HepG2 (cell line): ENCODE measurements at regions not wholly inside any gene's neighbourhood (a gene's known extent, or its start where the extent isn't known, plus 50 kb on each side); places are given as distances from the start of the nearest gene placed in this dataset.
A peak's percentile ranks its signal among the peaks of the same experiment; 100 is the strongest.

Source experiments
- AHR ChIP-seq: IDR thresholded peaks from 2 replicates; pipeline ENCODE4 v1.6.1; 2018; ENCODE audit warnings: missing genetic modification reagents, missing compliant biosample characterization
- FOXA1 ChIP-seq, 2 experiments: fragments of 450-650 bp in 1 of 2; sonication (generic) in 1 of 2; formaldehyde crosslinking in 1 of 2; IDR thresholded peaks; 2 replicates each; pipeline versions ENCODE4 v1.4.0 to v1.6.1; 2016 to 2020; ENCODE audit warnings: missing genetic modification reagents in 1 of 2
- HNF4G ChIP-seq, 2 experiments: sonication (generic) in 1 of 2; formaldehyde crosslinking in 1 of 2; IDR thresholded peaks; 2 replicates each; pipeline versions ENCODE4 v1.4.0 to v1.6.1; 2011 to 2020; ENCODE audit warnings: borderline replicate concordance in 2 of 2, low read depth in 2 of 2, mild to moderate bottlenecking in 2 of 2, low read length in 1 of 2, missing genetic modification reagents in 1 of 2, moderate library complexity in 1 of 2
- JARID2 ChIP-seq: sonication (generic); formaldehyde crosslinking; IDR thresholded peaks from 2 replicates; pipeline ENCODE4 v1.8.1; 2023; ENCODE audit warnings: missing genetic modification reagents, inconsistent platforms; ENCODE audit not compliant: insufficient replicate concordance
- KDM5A ChIP-seq: fragments of 200-600 bp; sonication (generic); IDR thresholded peaks from 2 replicates; pipeline ENCODE4 v1.7.0; 2018; ENCODE audit warnings: antibody characterized with exemption, mild to moderate bottlenecking, low read length, borderline replicate concordance
- KMT2B ChIP-seq: IDR thresholded peaks from 2 replicates; pipeline ENCODE4 v1.6.1; 2016; ENCODE audit warnings: missing genetic modification reagents, missing compliant biosample characterization
- PHF20 ChIP-seq: sonication (generic); formaldehyde crosslinking; IDR thresholded peaks from 2 replicates; pipeline ENCODE4 v1.5.0; 2020; ENCODE audit warnings: mild to moderate bottlenecking, missing genetic modification reagents
- PITX1 ChIP-seq: sonication (generic); formaldehyde crosslinking; IDR thresholded peaks from 2 replicates; pipeline ENCODE4 v1.5.1; 2020; ENCODE audit warnings: mild to moderate bottlenecking, missing genetic modification reagents
- SRSF4 ChIP-seq: fragments of 200-400 bp; formaldehyde crosslinking; IDR thresholded peaks from one replicate; pipeline ENCODE4 v1.6.1; 2018; ENCODE audit warnings: mild to moderate bottlenecking, low read depth, low read length, moderate library complexity; ENCODE audit not compliant: poor library complexity, severe bottlenecking
- YEATS4 ChIP-seq: sonication (generic); formaldehyde crosslinking; IDR thresholded peaks from 2 replicates; pipeline ENCODE4 v1.4.0; 2020; ENCODE audit warnings: missing genetic modification reagents, borderline replicate concordance
- ZBTB4 ChIP-seq: sonication (generic); formaldehyde crosslinking; IDR thresholded peaks from 2 replicates; pipeline ENCODE4 v1.4.0; 2020; ENCODE audit warnings: missing genetic modification reagents, mild to moderate bottlenecking, borderline replicate concordance
- ZNF10 ChIP-seq: sonication (generic); formaldehyde crosslinking; IDR thresholded peaks from 2 replicates; pipeline ENCODE4 v1.4.0; 2020; ENCODE audit warnings: mild to moderate bottlenecking, low read depth, missing genetic modification reagents, borderline replicate concordance
- ZNF121 ChIP-seq: sonication (generic); formaldehyde crosslinking; IDR thresholded peaks from 2 replicates; pipeline ENCODE4 v1.5.0; 2020; ENCODE audit warnings: mild to moderate bottlenecking, missing genetic modification reagents
- ZNF256 ChIP-seq: sonication (generic); formaldehyde crosslinking; conservative IDR thresholded peaks from 2 replicates; pipeline ENCODE4 v1.4.0; 2020; ENCODE audit warnings: missing genetic modification reagents
- ZNF292 ChIP-seq: sonication (generic); formaldehyde crosslinking; IDR thresholded peaks from 2 replicates; pipeline ENCODE4 v1.8.1; 2022; ENCODE audit warnings: mild to moderate bottlenecking, low read depth, missing genetic modification reagents, borderline replicate concordance
- ZNF335 ChIP-seq: sonication (generic); formaldehyde crosslinking; IDR thresholded peaks from 2 replicates; pipeline ENCODE4 v1.4.0; 2020; ENCODE audit warnings: missing genetic modification reagents
- ZNF33B ChIP-seq: sonication (generic); formaldehyde crosslinking; IDR thresholded peaks from 2 replicates; pipeline ENCODE4 v1.5.1; 2020; ENCODE audit warnings: mild to moderate bottlenecking, missing genetic modification reagents
- ZNF607 ChIP-seq: sonication (generic); formaldehyde crosslinking; IDR thresholded peaks from 2 replicates; pipeline ENCODE4 v1.5.1; 2020; ENCODE audit warnings: missing genetic modification reagents, mild to moderate bottlenecking, borderline replicate concordance
- TF ChIP-seq, protein P1 (sequence below): sonication (generic); formaldehyde crosslinking; IDR thresholded peaks from 2 replicates; pipeline ENCODE4 v1.4.0; 2020; ENCODE audit warnings: missing genetic modification reagents

- TF ChIP-seq ZBTB4 (CRISPR knock-in tag) = no peak
- TF ChIP-seq FOXA1 (IDR thresholded peaks at IDR 0.05) = no peak
- TF ChIP-seq FOXA1 (CRISPR knock-in tag; IDR thresholded peaks at IDR 0.05) = peak; percentile 61
- TF ChIP-seq ZNF10 (CRISPR knock-in tag) = no peak
- TF ChIP-seq ZNF256 (CRISPR knock-in tag) = no peak
- 0 out of 2 replicates have a peak, but pooled peaks have one; percentile 14 for TF ChIP-seq KDM5A
- TF ChIP-seq PITX1 (CRISPR knock-in tag) = no peak
- TF ChIP-seq ZNF335 = no peak
- TF ChIP-seq ZNF121 (CRISPR knock-in tag) = no peak
- no peak for TF ChIP-seq SRSF4
- no peak for TF ChIP-seq HNF4G (IDR thresholded peaks at IDR 0.05; ENCODE audit: borderline replicate concordance, low read depth, low read length)
- TF ChIP-seq HNF4G (CRISPR knock-in tag; IDR thresholded peaks at IDR 0.05; ENCODE audit: borderline replicate concordance, low read depth) = no peak
- TF ChIP-seq KMT2B (CRISPR knock-in tag) = 0 out of 2 replicates have a peak, but pooled peaks have one; percentile 20
- TF ChIP-seq AHR = no peak
- TF ChIP-seq ZNF292 = no peak
- no peak for TF ChIP-seq ZNF607 (CRISPR knock-in tag)
- TF ChIP-seq, protein P1, sequence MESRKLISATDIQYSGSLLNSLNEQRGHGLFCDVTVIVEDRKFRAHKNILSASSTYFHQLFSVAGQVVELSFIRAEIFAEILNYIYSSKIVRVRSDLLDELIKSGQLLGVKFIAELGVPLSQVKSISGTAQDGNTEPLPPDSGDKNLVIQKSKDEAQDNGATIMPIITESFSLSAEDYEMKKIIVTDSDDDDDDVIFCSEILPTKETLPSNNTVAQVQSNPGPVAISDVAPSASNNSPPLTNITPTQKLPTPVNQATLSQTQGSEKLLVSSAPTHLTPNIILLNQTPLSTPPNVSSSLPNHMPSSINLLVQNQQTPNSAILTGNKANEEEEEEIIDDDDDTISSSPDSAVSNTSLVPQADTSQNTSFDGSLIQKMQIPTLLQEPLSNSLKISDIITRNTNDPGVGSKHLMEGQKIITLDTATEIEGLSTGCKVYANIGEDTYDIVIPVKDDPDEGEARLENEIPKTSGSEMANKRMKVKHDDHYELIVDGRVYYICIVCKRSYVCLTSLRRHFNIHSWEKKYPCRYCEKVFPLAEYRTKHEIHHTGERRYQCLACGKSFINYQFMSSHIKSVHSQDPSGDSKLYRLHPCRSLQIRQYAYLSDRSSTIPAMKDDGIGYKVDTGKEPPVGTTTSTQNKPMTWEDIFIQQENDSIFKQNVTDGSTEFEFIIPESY = no peak
- 0 out of 2 replicates have a peak, but pooled peaks have one; percentile 9 for TF ChIP-seq PHF20 (CRISPR knock-in tag)
- TF ChIP-seq JARID2 (CRISPR knock-in tag) = no peak
- TF ChIP-seq ZNF33B (CRISPR knock-in tag) = no peak
- TF ChIP-seq YEATS4 (CRISPR knock-in tag) = no peak
Measured at GRCh38 chr2:47226132-47226922, 50.0 kb upstream of the CALM2 start (continued).
